K562 (cell line): ENCODE measurements at regions not wholly inside any gene's neighbourhood (a gene's known extent, or its start where the extent isn't known, plus 50 kb on each side); places are given as distances from the start of the nearest gene placed in this dataset.

Experiments
- ATAC-seq: fragments of 200-7000 bp; cut with Tn5 transposase; 3 replicates; pipeline ENCODE4 v1.9.1; 2020; ENCODE audit warnings: moderate library complexity
- BruUV-seq: library from RNA; stranded (reverse); fragments of 400-500 nt; replicated peaks from 2 replicates; lab custom pipeline; 2021; lab: Mats Ljungman, UMichigan
- CTCF ChIA-PET: fragments of 300-600 bp; formaldehyde crosslinking; extraction: SDS; loops from one replicate; lab custom pipeline; 2021; ENCODE audit warnings: low intra/inter-chr PET ratio; lab: Yijun Ruan, JAX
- POLR2A ChIA-PET: fragments of 300-600, 350-650 bp; sonication (Branson Sonifier 250); formaldehyde crosslinking; extraction: SDS; loops from one replicate; lab custom pipeline; 2021; ENCODE audit warnings: antibody characterized with exemption, inconsistent platforms; lab: Yijun Ruan, JAX
- DNase-seq, 4 experiments: peaks; one replicate each; pipeline versions ENCODE4 v3.0.0 to v3.0.0-alpha.2; 2011 to 2018; ENCODE audit warnings: low spot score in 3 of 4, mixed read lengths in 3 of 4; ENCODE audit errors: extremely low read depth in 1 of 4
- FAIRE-seq: peaks from 2 replicates; lab custom pipeline; 2011; peaks lifted over from hg19 to GRCh38; lab: Jason Lieb, UNC
- H2AFZ ChIP-seq: 2 replicates; pipeline ENCODE4 v1.6.0; 2011; ENCODE audit warnings: low read depth, low read length, control low read depth, inconsistent platforms
- H3K27ac ChIP-seq: fragments of 200-600 bp; 3 replicates; pipeline ENCODE4 v1.8.0; 2011; ENCODE audit warnings: low read depth, mild to moderate bottlenecking, control low read depth, inconsistent platforms, low read length, moderate library complexity, mixed read lengths; ENCODE audit errors: extremely low read depth
- H3K27me3 ChIP-seq, 2 experiments: fragments of 300-600 bp in 1 of 2; 2 replicates in 1 of 2; 3 replicates in 1 of 2; pipeline versions ENCODE4 v1.6.0 to v1.8.0; 2011; ENCODE audit warnings: inconsistent platforms in 2 of 2, low read length in 2 of 2, mild to moderate bottlenecking in 1 of 2, mixed read lengths in 1 of 2, moderate library complexity in 1 of 2; ENCODE audit not compliant: control insufficient read depth in 2 of 2, insufficient read depth in 2 of 2
- H3K36me3 ChIP-seq: fragments of 300-600 bp; 3 replicates; pipeline ENCODE4 v1.8.0; 2011; ENCODE audit warnings: mild to moderate bottlenecking, low read length, inconsistent platforms; ENCODE audit not compliant: control insufficient read depth, insufficient read depth
- H3K4me1 ChIP-seq, 2 experiments: fragments of 200-600 bp in 1 of 2; replicated peaks in 1 of 2; 2 replicates in 1 of 2; 3 replicates in 1 of 2; pipeline versions ENCODE4 v1.5.1 to v1.8.0; 2011; ENCODE audit warnings: inconsistent platforms in 2 of 2, low read length in 2 of 2, mild to moderate bottlenecking in 1 of 2, mixed read lengths in 1 of 2, moderate library complexity in 1 of 2; ENCODE audit not compliant: control insufficient read depth in 2 of 2, insufficient read depth in 2 of 2
- H3K4me2 ChIP-seq: 2 replicates; pipeline ENCODE4 v1.6.1; 2011; ENCODE audit warnings: low read length, control low read depth, inconsistent platforms, mixed read lengths; ENCODE audit not compliant: insufficient read depth
- H3K4me3 ChIP-seq: fragments of 200-600 bp; sonication (generic), shearing (Covaris generic); 2 replicates; pipeline ENCODE4 v1.5.1; 2016; ENCODE audit warnings: control low read depth, inconsistent platforms
- H3K79me2 ChIP-seq: fragments of 200-600 bp; 3 replicates; pipeline ENCODE4 v1.8.0; 2011; ENCODE audit warnings: low read length, inconsistent platforms; ENCODE audit not compliant: control insufficient read depth, insufficient read depth
- H3K9ac ChIP-seq, 2 experiments: 2 replicates each; pipeline versions ENCODE4 v1.6.0 to v1.6.1; 2011; ENCODE audit warnings: low read depth in 2 of 2, low read length in 2 of 2, control low read depth in 1 of 2, inconsistent platforms in 1 of 2, mild to moderate bottlenecking in 1 of 2, mixed read lengths in 1 of 2; ENCODE audit not compliant: insufficient read depth in 1 of 2
- H3K9me1 ChIP-seq: one replicate; pipeline ENCODE4 v1.6.0; 2011; ENCODE audit warnings: inconsistent platforms, mild to moderate bottlenecking, low read length, moderate library complexity; ENCODE audit not compliant: control insufficient read depth, insufficient read depth
- H3K9me3 ChIP-seq: replicated peaks from 2 replicates; pipeline ENCODE4 v1.5.1; 2011; ENCODE audit warnings: low read depth, low read length, inconsistent platforms; ENCODE audit not compliant: control insufficient read depth, insufficient read depth
- H4K20me1 ChIP-seq: replicated peaks from 2 replicates; pipeline ENCODE4 v1.6.1; 2011; ENCODE audit warnings: low read length, inconsistent platforms, mixed read lengths; ENCODE audit not compliant: control insufficient read depth, insufficient read depth
- CCNT2 ChIP-seq: IDR thresholded peaks from 2 replicates; pipeline ENCODE4 v1.6.1; 2011; ENCODE audit warnings: borderline replicate concordance, low read depth, mild to moderate bottlenecking, moderate library complexity, mixed read lengths, low read length; ENCODE audit not compliant: insufficient read length; ENCODE audit errors: extremely low read depth
- ETV6 ChIP-seq, 3 experiments: fragments of 150-350 bp in 1 of 3; sonication (generic) in 1 of 3; formaldehyde crosslinking in 1 of 3; IDR thresholded peaks; 2 replicates each; pipeline versions ENCODE4 v1.6.1 to v1.8.0; 2014 to 2022; ENCODE audit warnings: borderline replicate concordance in 2 of 3, low read depth in 2 of 3, antibody characterized with exemption in 1 of 3, low read length in 1 of 3, mild to moderate bottlenecking in 1 of 3, missing genetic modification reagents in 1 of 3
- HMG20A ChIP-seq: fragments of 450-650 bp; formaldehyde crosslinking; conservative IDR thresholded peaks from 2 replicates; pipeline ENCODE4 v1.4.0; 2020; ENCODE audit warnings: mild to moderate bottlenecking, mixed read lengths
- KAT8 ChIP-seq: fragments of 450-650 bp; IDR thresholded peaks from 2 replicates; pipeline ENCODE4 v1.6.1; 2016; ENCODE audit warnings: low read depth, mild to moderate bottlenecking
- SIN3B ChIP-seq: fragments of 450-650 bp; IDR thresholded peaks from 2 replicates; pipeline ENCODE4 v1.6.1; 2017; ENCODE audit warnings: low read depth, mild to moderate bottlenecking, moderate library complexity
- YBX1 ChIP-seq: fragments of 450-650 bp; IDR thresholded peaks from 2 replicates; pipeline ENCODE4 v1.7.1; 2016; ENCODE audit warnings: mild to moderate bottlenecking
- ZNF511 ChIP-seq: sonication (generic); formaldehyde crosslinking; IDR thresholded peaks from 2 replicates; pipeline ENCODE4 v1.8.0; 2022; ENCODE audit warnings: mild to moderate bottlenecking, missing genetic modification reagents
- WGBS: fragments of 100-300 bp; shearing (Covaris generic); methylation state at CpG from one replicate; pipeline ENCODE4 v1.1.6; 2016; ENCODE audit warnings: low coverage, mixed read lengths; ENCODE audit not compliant: insufficient coverage; ENCODE audit errors: missing lambda C conversion rate; 5-methylcytosine and 5-hydroxymethylcytosine counted together
- in situ Hi-C: fragments of 300-500 bp; cut with MboI; formaldehyde crosslinking; loops from 4 replicates; pipeline ENCODE4 v1.15.0; 2018; ENCODE audit warnings: inconsistent platforms, mixed read lengths
- intact Hi-C: fragments of 100-400 bp; cut with micrococcal nuclease; formaldehyde crosslinking; loops from 2 replicates; pipeline ENCODE4 v1.14.2; 2022

- no peak for TF ChIP-seq HMG20A (CRISPR knock-in tag)
Observed at GRCh38 chr7:84638339-84638697, 443.7 kb upstream of the SEMA3A start (continued).

DNA sequence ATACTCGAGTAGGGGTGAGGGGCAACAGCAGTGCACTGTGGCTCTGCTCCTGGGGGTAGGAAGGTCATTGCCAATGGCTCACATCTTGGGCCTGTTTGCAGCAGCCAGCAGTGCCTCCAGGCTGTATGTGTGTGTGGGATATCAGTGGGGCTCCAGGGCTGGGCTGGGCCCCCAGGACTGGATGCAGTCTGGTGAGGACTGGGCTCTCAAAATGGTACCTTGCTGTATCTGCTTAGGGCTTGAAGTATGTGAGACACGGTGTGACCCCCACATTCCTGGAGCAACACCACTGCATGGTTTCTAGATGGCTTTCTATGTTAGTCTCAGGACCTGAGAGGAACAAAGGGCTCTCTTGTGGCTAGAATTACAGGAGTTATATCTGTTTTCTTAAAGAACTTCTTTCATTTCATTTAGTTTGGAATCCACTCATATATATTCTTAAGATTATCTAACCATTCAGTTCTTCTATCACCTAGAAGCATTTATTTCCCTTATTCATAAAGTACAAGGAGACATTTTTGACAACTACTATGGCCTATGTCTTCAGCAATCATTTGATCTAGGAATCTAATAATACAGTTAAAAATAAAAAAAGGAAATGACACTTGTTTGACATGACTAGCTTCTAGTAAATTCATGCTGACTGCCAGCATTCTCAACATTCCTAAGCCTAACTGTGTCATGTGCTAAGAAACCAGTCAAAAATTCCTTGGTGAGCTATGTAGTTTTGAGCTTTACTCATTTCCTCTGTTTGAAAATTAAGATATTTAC is 443.2 kb upstream of the SEMA3A start:
- no peaks in the 10 kb centered on the region; the same call in 1 of the 2 replicates for H3K9me3 ChIP-seq
- POLR2A ChIA-PET: interaction anchor here (0.7 kb wide), 1 partner anchor 1176 kb away, joined by 4 read pairs; no protein-coding TSS in a partner anchor
- no peak for TF ChIP-seq CCNT2
- no peak for TF ChIP-seq YBX1
- TF ChIP-seq ETV6 (IDR thresholded peaks at IDR 0.05; ENCODE audit: borderline replicate concordance in 1 of 2, low read depth in 2 of 2, low read length in 1 of 2): no peak
- TF ChIP-seq ETV6 (CRISPR knock-in tag; IDR thresholded peaks at IDR 0.05; ENCODE audit: borderline replicate concordance): no peak
- TF ChIP-seq ZNF511 (CRISPR knock-in tag): no peak
- no peak for TF ChIP-seq KAT8
- no peak for TF ChIP-seq SIN3B
- TF ChIP-seq, all 486 proteins: peak for 0
- Histone ChIP-seq H3K4me1 (no peaks in the 10 kb centered on the region), H3K9me1 (no peaks in the 10 kb centered on the region), H3K9ac (no peak overlapping the region), H2AFZ (no peak overlapping the region), H3K4me3 (no peak overlapping the region), H3K27me3 (no peaks in the 10 kb centered on the region), H4K20me1 (no peaks in the 10 kb centered on the region), H3K79me2 (no peaks in the 10 kb centered on the region), H3K4me2 (no peak overlapping the region), H3K27ac (no peak overlapping the region), H3K36me3 (no peaks in the 10 kb centered on the region)
- no peak for FAIRE-seq
- in situ Hi-C loops (no loop called here), intact Hi-C loops (no loop called here)
- 46% methylated on average over 2 of the region's 2 CpGs for WGBS
- CTCF ChIA-PET: no interaction called here
- DNase-seq: no peak
- no TSS peak for BruUV-seq
- ATAC-seq: no peak
